ENCODE measurements at regions not wholly inside any gene's neighbourhood (a gene's known extent, or its start where the extent isn't known, plus 50 kb on each side); places are given as distances from the start of the nearest gene placed in this dataset.

DNA sequence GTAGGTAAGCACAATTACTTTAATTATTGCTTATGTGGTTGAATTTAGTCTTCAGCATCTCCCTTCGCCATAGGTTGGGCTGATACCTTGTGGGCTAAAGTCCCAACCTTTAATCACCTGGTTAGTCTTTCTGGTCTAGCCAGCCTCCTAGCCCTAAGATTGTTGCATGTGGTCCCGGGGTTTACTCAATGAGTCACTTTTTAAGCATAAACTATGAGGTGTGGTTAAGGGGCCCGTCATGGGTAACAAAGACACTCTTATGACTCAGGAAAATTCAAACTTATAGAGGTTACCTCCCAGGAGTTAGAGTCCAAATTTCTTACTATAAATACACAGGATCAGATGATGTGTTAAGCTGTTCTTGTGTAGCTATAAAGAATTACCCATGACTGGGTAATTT, 841.6 kb downstream of the TRIB2 start:
- intact Hi-C loops (cut with DNase I): no loop called here
- H3K4me1 ChIP-seq: no peaks in the 10 kb centered on the region
- ATAC-seq: no peak
- WGBS (ENCODE audit: insufficient coverage, low coverage, low lambda C conversion rate, missing lambda C conversion rate): 61% methylated on average over 3 of the region's 3 CpGs
- H3K36me3 ChIP-seq: no peaks in the 10 kb centered on the region
- H3K27ac ChIP-seq: no peak overlapping the region
- DNase-seq: no peak
- H3K4me3 ChIP-seq: no peak overlapping the region
- TF ChIP-seq, protein P1, sequence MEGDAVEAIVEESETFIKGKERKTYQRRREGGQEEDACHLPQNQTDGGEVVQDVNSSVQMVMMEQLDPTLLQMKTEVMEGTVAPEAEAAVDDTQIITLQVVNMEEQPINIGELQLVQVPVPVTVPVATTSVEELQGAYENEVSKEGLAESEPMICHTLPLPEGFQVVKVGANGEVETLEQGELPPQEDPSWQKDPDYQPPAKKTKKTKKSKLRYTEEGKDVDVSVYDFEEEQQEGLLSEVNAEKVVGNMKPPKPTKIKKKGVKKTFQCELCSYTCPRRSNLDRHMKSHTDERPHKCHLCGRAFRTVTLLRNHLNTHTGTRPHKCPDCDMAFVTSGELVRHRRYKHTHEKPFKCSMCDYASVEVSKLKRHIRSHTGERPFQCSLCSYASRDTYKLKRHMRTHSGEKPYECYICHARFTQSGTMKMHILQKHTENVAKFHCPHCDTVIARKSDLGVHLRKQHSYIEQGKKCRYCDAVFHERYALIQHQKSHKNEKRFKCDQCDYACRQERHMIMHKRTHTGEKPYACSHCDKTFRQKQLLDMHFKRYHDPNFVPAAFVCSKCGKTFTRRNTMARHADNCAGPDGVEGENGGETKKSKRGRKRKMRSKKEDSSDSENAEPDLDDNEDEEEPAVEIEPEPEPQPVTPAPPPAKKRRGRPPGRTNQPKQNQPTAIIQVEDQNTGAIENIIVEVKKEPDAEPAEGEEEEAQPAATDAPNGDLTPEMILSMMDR (IDR thresholded peaks at IDR 0.05): no peak
- TF ChIP-seq POLR2A (IDR thresholded peaks at IDR 0.05): no peak
- H3K9me3 ChIP-seq: no peaks in the 10 kb centered on the region
- no peaks in the 10 kb centered on the region for H3K27me3 ChIP-seq

DNA sequence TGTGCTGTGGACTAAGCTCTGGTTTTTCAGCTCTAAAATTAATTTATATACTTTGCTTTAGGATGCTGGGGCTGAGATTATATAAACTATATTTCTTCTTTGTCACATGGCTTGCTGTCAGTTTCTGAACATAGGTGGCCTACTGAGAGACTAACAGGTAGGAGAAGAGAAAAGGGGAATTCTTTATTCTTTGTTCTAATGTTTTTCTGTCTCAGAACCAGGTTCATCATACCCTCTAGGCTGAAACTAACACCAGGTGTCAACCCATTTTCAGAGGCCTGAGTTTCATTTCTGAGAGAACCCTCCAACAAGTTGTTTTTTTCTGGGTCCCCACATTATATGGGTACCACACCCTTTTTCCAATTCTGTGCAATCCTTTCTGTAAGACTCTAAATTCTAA, 843.6 kb downstream of the TRIB2 start:
- Histone ChIP-seq H3K4me3 (no peak overlapping the region), H3K9me3 (no peaks in the 10 kb centered on the region), H3K4me1 (no peaks in the 10 kb centered on the region), H3K36me3 (no peaks in the 10 kb centered on the region), H3K27ac (no peak overlapping the region), H3K27me3 (no peaks in the 10 kb centered on the region)
- no peak for TF ChIP-seq POLR2A (IDR thresholded peaks at IDR 0.05)
- TF ChIP-seq, protein P1 (IDR thresholded peaks at IDR 0.05): no peak
- DNase-seq (no peak), ATAC-seq (no peak)
- intact Hi-C loops (cut with DNase I): no loop called here

DNA sequence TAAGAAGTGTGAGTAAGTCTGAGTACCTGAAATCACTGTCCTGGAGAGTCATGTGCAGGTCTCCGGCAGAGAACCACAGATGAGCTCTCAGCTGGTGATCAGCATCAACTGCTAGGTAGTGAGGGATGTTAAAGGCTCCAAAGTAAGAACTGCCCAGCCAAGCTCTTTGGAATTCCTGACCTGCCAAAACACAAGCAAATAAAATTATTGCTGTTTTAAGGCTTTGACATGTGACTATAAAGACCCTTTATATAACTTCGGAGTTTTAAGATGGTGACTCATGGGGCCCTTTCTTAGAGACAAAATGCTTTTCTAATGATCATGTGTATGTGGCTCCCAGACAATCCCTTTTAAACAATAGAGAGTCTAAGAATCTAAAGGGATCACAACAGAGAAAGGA, 855.7 kb downstream of the TRIB2 start:
- TF ChIP-seq POLR2A (IDR thresholded peaks at IDR 0.05): no peak
- TF ChIP-seq, protein P1 (IDR thresholded peaks at IDR 0.05): no peak
- no peak overlapping the region for H3K27ac ChIP-seq
- no peak overlapping the region for H3K4me3 ChIP-seq
- no peak for ATAC-seq
- no peak for DNase-seq
- intact Hi-C loops (cut with DNase I): no loop called here
- no peaks in the 10 kb centered on the region for H3K4me1 ChIP-seq
- no peaks in the 10 kb centered on the region for H3K36me3 ChIP-seq
- H3K9me3 ChIP-seq: no peaks in the 10 kb centered on the region
- 71% methylated on average over 2 of the region's 2 CpGs for WGBS (ENCODE audit: insufficient coverage, low coverage, low lambda C conversion rate, missing lambda C conversion rate)
- no peaks in the 10 kb centered on the region for H3K27me3 ChIP-seq

DNA sequence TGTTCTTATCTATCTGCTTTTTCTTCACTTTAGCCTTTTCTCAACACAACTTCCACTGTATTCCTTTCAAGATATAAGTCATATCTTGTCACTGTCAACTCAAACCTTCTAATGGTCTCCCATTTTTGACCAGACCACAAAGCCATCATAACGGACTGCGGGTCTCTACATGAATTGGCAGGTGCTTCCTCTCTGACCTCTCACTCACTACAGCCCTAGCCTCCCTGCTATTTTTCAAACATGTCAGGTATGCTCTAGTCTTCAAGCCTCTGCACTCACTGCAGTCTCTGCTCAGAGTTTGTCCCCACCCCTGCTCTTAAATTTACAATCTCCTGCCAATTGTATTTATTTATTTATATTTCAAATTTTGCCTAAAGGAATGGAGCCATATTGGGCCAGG, 858.1 kb downstream of the TRIB2 start:
- Histone ChIP-seq H3K4me1 (no peaks in the 10 kb centered on the region), H3K4me3 (no peak overlapping the region), H3K27me3 (no peaks in the 10 kb centered on the region), H3K36me3 (no peaks in the 10 kb centered on the region), H3K9me3 (no peaks in the 10 kb centered on the region), H3K27ac (no peak overlapping the region)
- no peak for ATAC-seq
- no peak for TF ChIP-seq POLR2A (IDR thresholded peaks at IDR 0.05)
- DNase-seq: no peak
- WGBS (ENCODE audit: insufficient coverage, low coverage, low lambda C conversion rate, missing lambda C conversion rate): 74% methylated on average over 2 of the region's 2 CpGs
- intact Hi-C loops (cut with DNase I): no loop called here

DNA sequence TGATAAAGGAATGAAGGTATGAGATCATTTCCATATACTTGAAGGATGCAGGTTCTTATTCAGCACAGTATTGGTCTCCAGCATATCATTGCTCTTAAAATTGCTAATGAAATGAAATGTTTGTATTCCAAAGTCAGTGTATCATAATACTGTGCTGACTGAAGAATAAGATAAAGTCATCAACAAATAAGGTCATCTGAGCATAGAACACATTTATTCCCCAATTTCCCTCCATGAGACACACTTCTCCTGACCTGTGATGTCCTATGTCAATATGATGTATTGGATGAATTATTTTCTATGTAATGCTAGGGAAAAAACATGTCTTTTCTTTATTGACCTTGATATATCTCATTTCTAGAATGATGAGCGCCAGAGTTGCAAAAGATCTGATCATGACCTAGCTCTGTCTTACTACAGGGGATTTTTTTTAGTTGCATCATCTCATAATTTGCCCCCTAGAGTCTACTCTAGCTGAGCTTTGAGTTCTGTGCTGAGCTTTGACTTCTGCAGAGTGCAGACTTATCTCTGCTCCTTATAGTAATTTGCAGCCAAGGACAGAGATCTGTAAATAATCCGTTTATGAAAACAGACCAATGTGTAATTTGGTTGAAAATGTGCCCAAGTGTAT, 859.8 kb downstream of the TRIB2 start:
- ATAC-seq (no peak), DNase-seq (no peak)
- H3K36me3 ChIP-seq: no peaks in the 10 kb centered on the region
- no peaks in the 10 kb centered on the region for H3K9me3 ChIP-seq
- no peak overlapping the region for H3K27ac ChIP-seq
- intact Hi-C loops (cut with DNase I): no loop called here
- TF ChIP-seq, protein P1 (IDR thresholded peaks at IDR 0.05): no peak
- TF ChIP-seq POLR2A (IDR thresholded peaks at IDR 0.05): no peak
- 65% methylated on average over 2 of the region's 2 CpGs for WGBS (ENCODE audit: insufficient coverage, low coverage, low lambda C conversion rate, missing lambda C conversion rate)
- H3K4me3 ChIP-seq: no peak overlapping the region
- H3K27me3 ChIP-seq: no peaks in the 10 kb centered on the region
- H3K4me1 ChIP-seq: no peaks in the 10 kb centered on the region

Data from right lobe of liver (tissue), 6 donors.